NCI-H1048 (cell line): ENCODE measurements at regions not wholly inside any gene's neighbourhood (a gene's known extent, or its start where the extent isn't known, plus 50 kb on each side); places are given as distances from the start of the nearest gene placed in this dataset.
A peak's percentile ranks its signal among the peaks of the same experiment; 100 is the strongest.

ENCODE experiments used
- DNase-seq: peaks from one replicate; lab custom pipeline; 2025; lab: John Stamatoyannopoulos, UW

GRCh38 chr6:145381941-145382340, 353.4 kb downstream of the EPM2A start:
- DNase-seq, result no peak

DNA sequence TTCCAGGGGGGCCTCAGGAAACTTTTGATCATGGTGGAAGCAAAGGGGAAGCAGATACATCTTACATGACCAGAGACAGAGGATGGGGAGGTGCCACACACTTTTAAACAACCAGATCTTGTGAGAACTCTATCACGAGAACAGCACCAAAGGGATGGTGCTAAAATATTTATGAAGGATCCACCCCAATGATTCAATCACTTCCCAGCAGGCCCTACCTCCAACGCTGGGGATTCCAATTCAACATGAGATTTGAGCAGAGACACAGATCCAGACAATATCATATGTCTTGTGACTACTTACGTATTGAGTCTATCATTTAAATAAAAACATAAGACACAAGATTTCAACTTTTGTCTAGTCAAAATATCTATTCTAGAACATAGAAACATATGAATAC, 351.9 kb downstream of the EPM2A start:
- no peak for DNase-seq

DNA sequence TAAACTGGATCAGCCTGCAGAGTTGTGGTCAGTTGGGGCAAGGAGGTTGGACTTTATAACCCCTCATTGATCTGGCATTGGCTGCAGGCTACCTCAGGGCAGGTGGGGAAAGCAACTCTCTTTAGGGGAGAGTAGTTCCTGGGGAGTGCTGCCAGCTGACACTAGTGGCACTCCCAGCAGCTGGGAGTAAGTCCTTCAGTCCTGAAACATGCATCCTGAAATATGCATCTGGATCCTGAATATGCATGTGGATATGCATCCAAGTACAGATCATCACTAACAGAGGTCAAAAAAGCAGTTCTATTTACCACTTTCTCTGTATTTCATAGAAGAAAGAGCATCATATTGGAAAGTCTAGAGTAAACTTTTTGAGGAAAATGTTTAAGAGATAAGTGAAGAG, 350.8 kb downstream of the EPM2A start:
- DNase-seq, result no peak

DNA sequence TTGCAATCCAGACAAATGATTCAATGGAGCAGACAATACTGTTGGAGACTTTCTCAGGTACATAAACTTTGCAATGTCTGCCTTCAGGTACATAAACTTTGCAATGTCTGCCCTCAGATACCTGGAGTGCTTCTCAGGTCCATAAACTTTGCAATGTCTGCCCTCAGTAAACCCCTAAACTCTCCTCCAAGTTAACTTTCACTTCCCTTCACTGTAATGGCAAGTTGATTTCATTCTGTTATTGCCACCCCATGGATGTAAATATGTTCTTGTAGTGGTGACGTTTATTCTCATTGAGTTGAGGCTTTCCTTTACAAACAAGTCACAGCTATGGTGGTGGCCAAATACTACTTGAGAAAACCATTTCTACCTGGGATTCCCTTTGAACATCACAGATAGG, 338.8 kb downstream of the EPM2A start:
- DNase-seq, result no peak

DNA sequence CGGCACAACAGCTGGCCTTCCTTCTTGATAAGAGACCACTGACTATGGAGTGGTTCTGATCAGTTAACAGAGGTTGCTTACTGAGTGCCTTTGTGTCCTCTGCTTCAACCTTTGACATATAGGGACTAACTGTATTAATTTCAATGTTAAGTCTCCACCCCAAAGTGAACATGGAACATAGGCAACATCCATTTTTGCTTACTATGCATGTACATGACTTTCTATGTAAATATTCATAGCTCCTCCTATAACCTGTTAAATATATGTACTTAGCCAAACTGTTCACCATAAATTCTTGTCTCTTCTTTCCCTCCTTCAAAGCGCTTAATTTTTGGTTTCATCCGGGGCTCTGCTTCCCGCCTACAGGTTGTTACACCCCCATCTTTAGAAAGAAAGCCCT, 334.8 kb downstream of the EPM2A start:
- no peak for DNase-seq

DNA sequence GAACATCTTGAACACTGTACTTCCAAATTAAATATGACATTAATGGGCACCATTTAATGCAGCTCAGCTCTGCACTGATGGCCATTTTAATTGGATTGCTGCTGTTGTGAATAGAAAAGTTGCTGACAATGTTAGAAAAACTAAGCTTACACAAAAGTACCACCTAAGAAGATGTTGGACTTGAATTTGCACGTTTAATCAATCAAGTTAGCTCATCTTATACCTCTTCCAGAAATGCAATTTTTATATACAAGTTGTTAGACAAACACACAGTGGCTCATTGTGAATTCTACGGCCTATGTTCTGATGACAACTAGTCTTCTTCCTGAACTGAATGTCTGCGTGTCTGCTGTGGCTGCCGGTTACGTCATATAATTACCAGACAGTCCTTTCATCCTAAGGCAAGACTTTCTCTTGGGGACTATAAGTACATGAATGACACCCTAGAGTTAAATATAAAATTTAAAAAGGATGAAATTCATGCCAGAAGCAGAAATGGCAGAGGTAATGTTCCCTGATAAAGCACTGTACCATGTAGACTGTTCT, 330.2 kb downstream of the EPM2A start:
- DNase-seq, result no peak

DNA sequence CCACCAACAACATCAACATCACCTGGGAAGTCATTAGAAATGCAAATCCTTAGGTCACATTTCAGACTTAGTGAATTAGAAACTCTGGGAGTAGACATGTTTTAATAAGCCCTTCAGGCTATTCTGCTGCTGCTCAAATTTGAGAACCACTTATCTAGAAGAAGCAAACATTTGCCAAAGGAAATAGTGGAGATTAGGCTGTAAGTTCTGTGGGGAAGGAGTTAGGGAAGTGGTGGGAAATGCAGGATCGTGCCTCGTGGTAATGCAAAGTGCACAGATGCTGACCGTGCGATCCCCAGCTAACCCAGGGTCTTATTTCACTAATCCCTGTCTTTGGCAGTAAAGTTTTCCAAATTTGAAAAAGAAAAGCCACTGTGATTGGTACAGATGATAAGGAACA, 328.5 kb downstream of the EPM2A start:
- DNase-seq, result peak; percentile 71

DNA sequence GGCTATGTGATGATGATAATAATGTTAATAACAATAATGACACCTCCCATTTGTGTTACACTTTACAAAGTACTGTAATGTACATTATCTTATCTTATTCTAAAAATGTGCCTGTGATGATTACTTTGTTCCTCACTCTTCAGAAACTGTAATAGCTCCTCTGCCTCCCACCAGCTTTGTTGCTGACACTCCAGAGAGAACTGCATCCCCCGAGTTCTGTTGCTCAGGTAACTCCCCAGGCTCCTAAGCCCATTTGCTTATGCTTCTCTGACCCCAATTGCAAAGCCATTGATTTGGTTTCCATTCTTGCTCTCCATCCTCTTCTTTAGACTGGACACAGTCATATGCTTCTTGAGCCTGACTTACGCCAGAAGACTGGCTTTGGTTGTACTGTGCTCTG, 319.7 kb downstream of the EPM2A start:
- DNase-seq, result no peak

DNA sequence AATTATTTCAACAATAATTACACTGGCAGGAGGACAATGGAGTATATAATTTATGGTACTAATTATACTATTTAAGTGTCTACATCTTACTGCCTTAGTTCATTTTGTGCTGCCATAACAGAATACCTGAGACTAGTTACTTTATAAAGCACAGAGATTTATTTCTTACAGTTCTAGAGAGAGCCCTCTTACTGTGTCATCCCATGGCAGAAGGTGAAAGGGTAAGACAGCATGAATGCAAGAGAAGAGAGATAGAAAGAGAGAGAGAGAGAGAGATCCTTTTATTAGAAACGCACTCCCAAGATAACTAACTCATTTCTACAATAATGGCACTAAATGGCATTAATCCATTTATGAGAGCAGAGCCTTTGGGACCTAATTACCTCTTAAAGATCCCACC, 314.7 kb downstream of the EPM2A start:
- no peak for DNase-seq

DNA sequence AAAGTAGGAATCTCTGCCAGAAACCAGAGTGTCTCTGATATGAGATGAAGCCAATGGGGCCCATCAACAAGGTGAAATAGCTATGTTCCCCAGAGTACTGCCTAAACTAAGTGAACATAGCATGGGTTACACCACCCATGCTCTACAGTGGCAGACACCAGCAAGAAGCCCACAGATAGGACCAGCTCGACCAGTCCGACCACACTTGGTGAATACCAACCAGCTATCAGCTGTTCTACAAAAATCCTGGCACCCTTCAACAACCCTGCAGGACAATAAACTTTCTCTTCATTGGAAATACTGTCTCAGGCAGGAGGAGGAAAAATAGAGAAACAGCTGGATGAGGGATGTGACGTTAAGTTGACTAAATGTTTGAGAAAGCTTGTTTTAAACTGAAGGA, 311.4 kb downstream of the EPM2A start:
- DNase-seq, result no peak

GRCh38 chr6:145427232-145427631, 308.1 kb downstream of the EPM2A start:
- no peak for DNase-seq

DNA sequence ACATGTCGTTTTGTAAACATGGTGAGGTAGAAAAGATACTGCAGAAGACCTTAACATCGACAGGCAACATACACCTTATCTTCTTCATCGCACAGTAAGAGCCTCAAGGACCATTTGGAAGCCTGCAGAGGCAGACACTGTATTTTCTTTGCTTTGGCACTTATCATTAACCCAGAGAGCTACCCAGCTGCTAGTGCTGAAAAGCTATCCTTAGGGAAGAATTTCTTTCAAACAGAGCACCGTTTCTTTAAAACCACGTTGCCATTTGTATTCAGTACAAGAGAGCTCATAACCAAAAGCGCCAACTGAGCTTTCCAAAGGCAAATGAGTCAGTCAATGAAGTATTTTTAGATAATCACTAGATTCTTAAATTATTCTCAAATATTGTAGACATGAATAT, 306.6 kb downstream of the EPM2A start:
- DNase-seq, result no peak

DNA sequence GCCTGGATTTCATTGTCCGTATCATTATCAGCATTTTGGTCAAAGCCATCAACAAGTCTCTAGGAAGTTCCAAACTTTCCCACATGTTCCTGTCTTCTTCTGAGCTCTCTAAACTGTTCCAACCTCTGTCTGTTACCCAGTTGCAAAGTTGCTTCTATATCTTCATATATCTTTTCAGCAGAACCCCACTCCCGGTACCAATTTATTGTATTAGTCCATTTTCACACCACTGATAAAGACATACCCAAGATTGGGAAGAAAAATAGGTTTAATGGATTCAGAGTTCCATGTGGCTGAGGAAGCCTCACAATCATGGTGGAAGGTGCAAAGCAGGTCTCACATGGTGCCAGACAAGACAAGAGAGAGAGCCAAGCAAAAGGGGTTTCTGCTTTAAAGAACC, 293.2 kb downstream of the EPM2A start:
- no peak for DNase-seq

- DNase-seq, result no peak
Measured at GRCh38 chr6:145445674-145446073, 289.6 kb downstream of the EPM2A start.

GRCh38 chr6:145451029-145451428, 284.3 kb downstream of the EPM2A start:
- no peak for DNase-seq

DNA sequence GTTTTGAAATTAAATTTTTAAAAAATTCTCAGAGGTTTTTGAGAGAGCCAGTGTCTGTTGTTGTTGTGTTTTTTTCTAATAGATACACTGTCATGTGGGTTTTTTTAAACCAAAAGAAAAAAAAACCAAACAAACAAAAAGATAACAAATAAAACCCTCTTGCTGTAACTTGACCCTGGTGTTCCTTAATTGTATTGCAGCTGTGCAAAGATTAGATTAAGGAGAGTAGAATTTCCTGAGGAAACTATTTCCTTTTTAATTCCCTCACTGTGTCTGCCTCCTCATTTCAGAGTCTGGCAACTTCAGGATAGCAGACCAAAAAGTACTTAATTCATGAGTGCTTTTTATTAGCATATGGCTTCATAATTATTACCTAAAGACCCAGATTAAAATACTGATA, 281.9 kb downstream of the EPM2A start:
- DNase-seq, result no peak

DNA sequence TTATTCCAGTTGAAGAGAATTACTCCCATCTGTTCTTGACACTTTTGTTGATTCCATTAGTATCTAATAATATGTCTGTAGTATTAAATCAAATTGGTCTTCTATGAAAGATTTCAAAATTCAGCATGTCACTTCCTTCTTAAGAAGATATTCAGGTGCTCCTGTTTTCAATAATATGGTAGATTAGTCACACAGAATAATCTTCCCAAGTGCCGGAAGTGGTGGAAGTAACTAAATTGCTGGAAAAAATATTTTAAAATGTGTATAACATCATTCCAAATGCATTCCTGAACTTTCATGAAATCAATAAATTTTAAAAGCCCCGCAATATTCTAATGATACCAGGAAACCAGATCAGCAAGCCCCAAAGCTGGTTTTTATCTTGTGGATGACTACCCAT, 281.3 kb downstream of the EPM2A start:
- no peak for DNase-seq

DNA sequence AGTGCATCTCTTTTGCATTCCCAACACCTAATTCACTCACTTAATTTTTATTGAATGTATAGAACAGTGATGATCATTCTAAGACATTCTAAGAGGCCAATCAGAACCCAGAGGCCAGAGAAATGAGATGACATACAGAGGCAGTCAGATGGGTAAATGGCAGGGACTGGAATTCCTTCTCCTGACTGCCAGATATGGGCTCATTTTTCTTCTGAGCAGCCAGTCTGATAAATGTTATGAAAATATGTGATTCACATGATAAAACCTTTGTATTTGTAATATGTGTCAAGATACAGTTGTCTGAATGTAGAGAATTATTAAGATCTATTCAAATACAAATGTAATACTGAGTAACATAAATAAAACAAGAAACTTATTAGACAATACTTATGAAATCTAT, 277.8 kb downstream of the EPM2A start:
- DNase-seq, result no peak

GRCh38 chr6:145468534-145468933, 266.8 kb downstream of the EPM2A start:
- no peak for DNase-seq

- DNase-seq, result no peak
Measured at GRCh38 chr6:145469021-145469420, 266.3 kb downstream of the EPM2A start.

DNA sequence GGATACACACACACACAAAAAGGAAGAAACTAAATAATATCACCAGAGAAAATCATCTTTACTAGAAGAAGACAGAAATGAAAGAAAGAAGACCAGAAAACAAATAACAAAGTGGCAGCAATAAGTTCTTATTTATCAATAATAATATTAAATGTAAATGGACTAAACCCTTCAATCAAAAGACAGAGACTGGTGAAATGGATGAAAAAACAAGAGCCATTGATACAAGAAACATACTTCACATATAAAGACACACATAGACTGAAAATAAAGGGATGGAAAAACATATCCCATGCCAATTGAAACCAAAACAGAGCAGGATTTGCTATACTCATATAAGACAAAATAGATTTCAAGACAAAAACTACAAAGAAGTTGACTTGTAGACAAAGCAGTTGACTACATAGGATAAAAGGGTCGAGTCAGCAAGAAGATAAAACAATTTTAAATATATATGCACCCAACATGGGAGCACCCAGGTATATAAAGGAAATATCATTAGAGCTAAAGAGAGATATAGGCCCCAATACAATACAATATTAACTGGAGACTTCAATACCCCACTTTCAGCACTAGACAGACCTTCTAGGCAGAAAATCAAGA, 259.4 kb downstream of the EPM2A start:
- DNase-seq, result no peak

- no peak for DNase-seq
Measured at GRCh38 chr6:145480024-145480423, 255.3 kb downstream of the EPM2A start.

- no peak for DNase-seq
Measured at GRCh38 chr6:145483191-145483996, 251.9 kb downstream of the EPM2A start.

GRCh38 chr6:145485288-145485687, 250.0 kb downstream of the EPM2A start:
- DNase-seq, result no peak
